Cardiac muscle cell (in vitro differentiated cells and primary cell): ENCODE measurements at regions not wholly inside any gene's neighbourhood (a gene's known extent, or its start where the extent isn't known, plus 50 kb on each side); places are given as distances from the start of the nearest gene placed in this dataset.
A peak's percentile ranks its signal among the peaks of the same experiment; 100 is the strongest.

Experiments
- DNase-seq, 2 donors: peaks; one replicate each; pipeline versions ENCODE4 v3.0.0 to v3.0.0-alpha.2; 2010 to 2017; ENCODE audit warnings: low read depth in 1 of 2, low spot score in 1 of 2
- H3K27ac ChIP-seq: fragments of 200-600 bp; sonication (generic); 2 replicates; pipeline ENCODE4 v1.5.1; 2016
- H3K27me3 ChIP-seq: fragments of 200-600 bp; sonication (generic); 2 replicates; pipeline ENCODE4 v1.6.0; 2016; ENCODE audit warnings: control low read depth
- H3K36me3 ChIP-seq: fragments of 200-600 bp; sonication (generic); 2 replicates; pipeline ENCODE4 v1.5.1; 2016; ENCODE audit warnings: control low read depth
- H3K4me1 ChIP-seq: fragments of 200-600 bp; sonication (generic); 2 replicates; pipeline ENCODE4 v1.8.1; 2017; ENCODE audit warnings: low read depth, mild to moderate bottlenecking, mixed run types
- H3K4me3 ChIP-seq: fragments of 200-600 bp; sonication (generic); 2 replicates; pipeline ENCODE4 v1.5.1; 2016; ENCODE audit warnings: mild to moderate bottlenecking
- H3K9me3 ChIP-seq: fragments of 200-600 bp; sonication (generic); 2 replicates; pipeline ENCODE4 v1.5.1; 2017; ENCODE audit warnings: low read depth, mild to moderate bottlenecking, control low read depth
- CTCF ChIP-seq: IDR thresholded peaks from 2 replicates; pipeline ENCODE4 v1.5.1; 2012; ENCODE audit warnings: low read depth, mild to moderate bottlenecking, low read length

DNA sequence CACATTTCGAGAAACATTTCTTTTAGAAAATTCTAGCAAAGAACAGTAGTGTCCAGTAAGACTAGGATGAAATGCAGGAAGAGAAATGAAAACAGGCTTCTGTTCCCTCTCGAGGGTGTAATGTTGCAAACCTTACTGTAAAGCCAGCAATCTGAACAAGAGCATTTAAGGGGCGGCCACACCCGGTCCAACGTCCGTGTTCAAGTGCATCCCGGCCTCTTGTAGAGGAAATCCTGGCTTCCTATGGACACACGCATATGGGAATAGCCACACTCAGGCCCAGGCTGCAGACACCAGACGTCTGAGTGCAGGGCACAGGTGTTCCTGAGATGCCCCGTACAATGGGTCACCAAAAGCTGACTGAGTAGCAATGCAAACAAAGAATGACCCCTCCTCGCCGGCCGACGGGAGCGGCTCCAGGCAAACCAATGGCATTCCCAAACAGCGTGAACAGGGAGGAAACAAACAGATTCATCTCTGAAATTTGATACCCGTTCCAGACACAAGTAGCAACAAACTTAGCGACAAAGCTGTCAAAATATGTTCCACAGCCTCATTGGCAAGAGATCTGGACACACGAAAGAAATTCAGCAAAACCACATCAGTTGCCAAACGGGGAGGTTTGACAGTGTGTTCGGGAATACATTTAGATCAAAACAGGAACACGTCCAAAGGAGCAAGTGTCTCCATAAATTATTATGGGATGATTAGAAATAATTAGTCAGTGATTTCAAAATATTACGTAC lies 278.6 kb upstream of the TSHZ3 start:
- no peaks in the 10 kb centered on the region for H3K9me3 ChIP-seq
- H3K4me3 ChIP-seq = no peak overlapping the region
- no peak for TF ChIP-seq CTCF
- H3K27me3 ChIP-seq = no peaks in the 10 kb centered on the region
- no peak overlapping the region for H3K27ac ChIP-seq
- H3K36me3 ChIP-seq = no peaks in the 10 kb centered on the region
- no peaks in the 10 kb centered on the region for H3K4me1 ChIP-seq
- DNase-seq = no peak

DNA sequence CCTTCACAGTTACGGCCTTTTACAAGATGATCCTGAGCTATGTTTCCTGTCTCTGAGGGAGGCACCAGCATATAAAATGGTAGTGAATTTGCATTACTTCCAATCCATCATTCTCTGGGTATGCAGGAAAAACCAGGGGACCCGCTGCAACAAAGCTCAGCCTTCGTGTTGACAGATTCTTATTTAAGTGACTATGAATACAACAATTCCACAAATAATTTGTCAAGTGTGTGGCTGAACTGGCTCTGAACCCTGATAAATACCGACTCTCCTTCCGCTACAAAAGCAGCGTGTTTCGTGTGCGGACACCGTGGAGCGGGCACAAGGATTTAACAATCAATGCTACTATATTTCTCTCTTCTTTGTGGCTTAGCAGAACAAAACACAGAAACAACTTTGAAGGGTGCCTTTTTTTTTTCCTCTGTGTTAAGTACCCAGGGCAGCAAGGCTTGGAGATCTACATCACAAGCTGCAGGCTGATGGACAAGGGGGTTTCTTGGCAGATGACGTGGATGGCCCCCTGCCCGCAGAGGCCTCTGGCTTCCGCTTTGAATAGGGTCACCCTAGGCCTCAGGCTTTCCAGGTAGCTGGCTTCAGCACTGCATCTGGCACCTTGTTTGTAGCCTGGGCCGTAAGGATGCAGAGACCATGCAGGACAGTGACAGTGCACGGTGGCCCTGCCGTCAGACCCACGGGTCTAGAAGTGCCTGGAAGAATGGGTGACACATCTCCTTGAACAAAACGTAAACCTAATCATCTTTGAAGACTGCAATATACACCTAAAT lies 280.5 kb upstream of the TSHZ3 start:
- H3K27ac ChIP-seq = no peak overlapping the region
- H3K9me3 ChIP-seq = no peaks in the 10 kb centered on the region
- no peaks in the 10 kb centered on the region for H3K4me1 ChIP-seq
- H3K27me3 ChIP-seq = no peaks in the 10 kb centered on the region
- H3K4me3 ChIP-seq = no peak overlapping the region
- DNase-seq = no peak
- TF ChIP-seq CTCF = no peak
- no peaks in the 10 kb centered on the region for H3K36me3 ChIP-seq

DNA sequence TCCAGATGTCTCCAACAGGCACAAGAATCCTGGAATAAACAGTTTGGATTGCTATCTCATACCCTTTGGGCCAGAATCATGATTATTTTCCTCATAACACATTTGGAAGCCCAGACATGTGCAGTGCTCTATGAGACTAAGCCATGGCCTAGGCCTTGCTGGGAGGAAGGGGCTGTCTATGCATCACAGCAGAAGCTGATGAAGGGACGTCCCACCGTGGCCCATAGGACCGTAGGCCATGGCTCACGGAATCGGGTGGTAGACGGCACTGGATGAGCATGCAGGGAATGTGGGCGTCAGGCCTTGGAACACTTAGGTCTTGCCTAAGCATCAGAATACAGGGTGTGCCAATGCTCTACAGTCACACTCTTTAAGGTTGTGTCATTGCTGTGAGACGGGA lies 283.8 kb upstream of the TSHZ3 start:
- no peak overlapping the region for H3K27ac ChIP-seq
- H3K36me3 ChIP-seq = no peaks in the 10 kb centered on the region
- TF ChIP-seq CTCF = no peak
- H3K4me1 ChIP-seq = no peaks in the 10 kb centered on the region
- no peaks in the 10 kb centered on the region for H3K27me3 ChIP-seq
- no peak overlapping the region for H3K4me3 ChIP-seq
- no peaks in the 10 kb centered on the region for H3K9me3 ChIP-seq
- DNase-seq = no peak

GRCh38 chr19:31639306-31639705 lies 290.1 kb upstream of the TSHZ3 start:
- Histone ChIP-seq H3K9me3 (no peaks in the 10 kb centered on the region), H3K27me3 (no peaks in the 10 kb centered on the region), H3K36me3 (no peaks in the 10 kb centered on the region), H3K4me1 (no peaks in the 10 kb centered on the region), H3K4me3 (no peak overlapping the region), H3K27ac (no peak overlapping the region)
- peak in 1 of 2 donors; percentile 3 for DNase-seq
- no peak for TF ChIP-seq CTCF

GRCh38 chr19:31641591-31641990 lies 292.4 kb upstream of the TSHZ3 start:
- Histone ChIP-seq H3K4me3 (no peak overlapping the region), H3K27ac (no peak overlapping the region), H3K36me3 (no peaks in the 10 kb centered on the region), H3K9me3 (no peaks in the 10 kb centered on the region), H3K27me3 (no peaks in the 10 kb centered on the region), H3K4me1 (no peaks in the 10 kb centered on the region)
- no peak for DNase-seq
- TF ChIP-seq CTCF = no peak
